Activated CD8-positive, alpha-beta memory T cell treated with anti-CD3 and anti-CD28 coated beads for 4 hours (primary cell): ENCODE measurements at regions not wholly inside any gene's neighbourhood (a gene's known extent, or its start where the extent isn't known, plus 50 kb on each side); places are given as distances from the start of the nearest gene placed in this dataset.

Experiments used
- DNase-seq, 2 donors: peaks; one replicate each; pipeline ENCODE4 v3.0.0-alpha.2; 2020; ENCODE audit warnings: low read depth in 2 of 2

- DNase-seq = no peak
These were observed 147.8 kb upstream of the MAX start for GRCh38 chr14:65250162-65250495.

- DNase-seq = no peak
These were observed 148.9 kb upstream of the MAX start for GRCh38 chr14:65251213-65251612.

- DNase-seq = no peak
These were observed 150.4 kb upstream of the MAX start for GRCh38 chr14:65252482-65253255.

GRCh38 chr14:65255029-65255545, 152.8 kb upstream of the MAX start:
- no peak for DNase-seq

- no peak for DNase-seq
These were observed 153.5 kb upstream of the MAX start for GRCh38 chr14:65255583-65256461.

- DNase-seq = no peak
These were observed 154.4 kb upstream of the MAX start for GRCh38 chr14:65256714-65257113.

- no peak for DNase-seq
These were observed 155.1 kb upstream of the FUT8 start for GRCh38 chr14:65257425-65257824.

GRCh38 chr14:65258391-65258790, 154.1 kb upstream of the FUT8 start:
- no peak for DNase-seq

GRCh38 chr14:65259000-65259399, 153.5 kb upstream of the FUT8 start:
- DNase-seq = no peak

GRCh38 chr14:65260786-65261185, 151.7 kb upstream of the FUT8 start:
- no peak for DNase-seq

GRCh38 chr14:65261425-65261920, 151.1 kb upstream of the FUT8 start:
- no peak for DNase-seq

GRCh38 chr14:65261946-65262345, 150.6 kb upstream of the FUT8 start:
- no peak for DNase-seq

GRCh38 chr14:65263177-65263788, 149.2 kb upstream of the FUT8 start:
- no peak for DNase-seq

GRCh38 chr14:65267856-65268255, 144.7 kb upstream of the FUT8 start:
- DNase-seq = no peak

GRCh38 chr14:65268594-65268993, 143.9 kb upstream of the FUT8 start:
- no peak for DNase-seq

- DNase-seq = no peak
These were observed 142.8 kb upstream of the FUT8 start for GRCh38 chr14:65269732-65270131.

GRCh38 chr14:65277027-65277426, 135.5 kb upstream of the FUT8 start:
- no peak for DNase-seq

- no peak for DNase-seq
These were observed 134.8 kb upstream of the FUT8 start for GRCh38 chr14:65277580-65278270.

- DNase-seq = no peak
These were observed 133.9 kb upstream of the FUT8 start for GRCh38 chr14:65278589-65278988.

- DNase-seq = no peak
These were observed 133.0 kb upstream of the FUT8 start for GRCh38 chr14:65279510-65279909.

- DNase-seq = no peak
These were observed 132.6 kb upstream of the FUT8 start for GRCh38 chr14:65279958-65280357.

GRCh38 chr14:65280653-65281052, 131.9 kb upstream of the FUT8 start:
- no peak for DNase-seq
